Effector CD8-positive, alpha-beta T cell (primary cell): ENCODE measurements at regions not wholly inside any gene's neighbourhood (a gene's known extent, or its start where the extent isn't known, plus 50 kb on each side); places are given as distances from the start of the nearest gene placed in this dataset.
A peak's percentile ranks its signal among the peaks of the same experiment; 100 is the strongest.
"Not testable (repeated sequence)": the region's sequence is repeated elsewhere in the genome, so short reads cannot be mapped to it uniquely, and the experiment has no call there.

Experiments used
- DNase-seq: peaks from one replicate; lab custom pipeline; 2025; lab: John Stamatoyannopoulos, UW

GRCh38 chr4:141290771-141291170, 70.1 kb downstream of the ZNF330 start:
- DNase-seq: no peak

DNA sequence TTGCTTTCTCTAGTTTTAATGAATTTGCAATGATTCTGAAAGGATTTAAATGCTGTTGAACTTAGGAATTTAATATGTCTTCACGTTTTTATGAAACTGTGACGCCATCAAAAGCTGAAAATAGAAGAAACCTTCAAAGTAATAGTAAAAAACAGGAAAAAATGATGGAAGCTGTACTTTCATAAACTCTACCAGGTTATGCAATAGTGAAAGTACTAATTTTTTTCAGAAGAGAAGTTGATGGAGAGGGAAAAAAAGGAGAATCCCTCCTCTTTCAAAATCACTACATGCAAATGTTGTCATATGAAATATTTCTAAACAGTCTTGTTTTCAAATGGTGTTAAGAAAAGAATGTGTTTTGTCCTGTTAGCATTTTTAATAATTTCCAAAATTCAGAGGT, 73.6 kb downstream of the ZNF330 start:
- DNase-seq: no peak

GRCh38 chr4:141301216-141301615, 80.5 kb downstream of the ZNF330 start:
- no peak for DNase-seq

- no peak for DNase-seq
Measured at GRCh38 chr4:141302924-141303323, 82.2 kb downstream of the ZNF330 start.

GRCh38 chr4:141304346-141304745, 83.7 kb downstream of the ZNF330 start:
- DNase-seq: no peak

DNA sequence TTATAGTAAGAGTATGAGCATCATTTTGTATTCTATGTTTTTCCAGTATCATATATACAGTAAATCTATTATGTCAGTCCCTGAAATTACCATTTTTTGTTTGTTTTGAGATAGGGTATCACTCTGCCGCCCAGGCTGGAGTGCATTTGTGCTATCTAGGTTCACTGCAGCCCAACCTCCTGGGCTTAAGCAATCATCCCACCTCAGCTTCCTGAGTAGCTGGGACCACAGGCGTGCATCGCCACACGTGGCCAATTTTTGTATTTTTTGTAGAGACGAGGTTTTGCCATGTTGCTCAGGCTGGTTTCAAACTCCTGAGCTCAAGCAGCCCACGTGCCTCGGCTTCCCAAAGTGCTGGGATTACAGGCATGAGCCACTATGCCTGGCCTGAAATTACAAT, 85.6 kb downstream of the ZNF330 start:
- DNase-seq: no peak

DNA sequence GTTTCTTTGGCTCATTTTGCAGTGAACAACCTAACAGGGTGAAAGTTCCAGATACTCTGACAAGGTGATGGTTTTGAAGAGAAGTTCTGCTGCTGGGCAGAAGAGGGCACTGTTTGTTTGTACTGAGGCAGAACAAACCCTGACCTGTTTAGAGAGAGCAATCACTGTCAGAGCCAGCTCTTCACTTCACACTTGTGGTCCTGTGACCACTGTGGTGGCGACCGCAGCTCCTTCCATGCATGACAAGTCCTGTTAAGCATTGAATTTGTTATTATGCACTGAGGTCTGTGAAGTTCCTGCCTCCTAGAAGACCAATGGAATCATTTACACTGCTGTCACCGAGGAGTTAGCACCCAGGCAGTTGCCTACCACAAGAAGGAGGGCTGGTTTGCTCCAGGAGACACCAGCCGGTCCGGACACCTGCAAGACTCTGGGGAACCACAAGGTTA, 86.6 kb downstream of the ZNF330 start:
- peak; percentile 1 for DNase-seq

DNA sequence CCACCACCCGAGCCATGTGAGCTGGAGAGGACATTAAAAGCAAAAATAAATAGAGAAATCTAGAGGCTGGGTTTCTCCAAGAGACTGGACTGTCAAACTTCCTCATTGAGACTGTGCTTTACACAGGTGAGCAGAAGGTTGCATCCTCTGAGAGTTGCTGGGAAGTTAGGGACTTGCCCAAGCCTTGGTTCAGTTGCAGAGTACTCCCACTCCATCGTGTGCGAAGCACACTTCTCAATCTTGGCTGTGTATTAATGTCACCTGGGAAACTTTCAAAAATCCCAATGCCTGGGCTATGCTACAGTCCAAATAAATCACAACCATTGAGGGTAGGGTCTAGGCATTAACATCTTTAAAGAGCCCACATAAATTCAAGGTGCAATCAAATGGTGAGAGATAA, 89.2 kb downstream of the ZNF330 start:
- no peak for DNase-seq

DNA sequence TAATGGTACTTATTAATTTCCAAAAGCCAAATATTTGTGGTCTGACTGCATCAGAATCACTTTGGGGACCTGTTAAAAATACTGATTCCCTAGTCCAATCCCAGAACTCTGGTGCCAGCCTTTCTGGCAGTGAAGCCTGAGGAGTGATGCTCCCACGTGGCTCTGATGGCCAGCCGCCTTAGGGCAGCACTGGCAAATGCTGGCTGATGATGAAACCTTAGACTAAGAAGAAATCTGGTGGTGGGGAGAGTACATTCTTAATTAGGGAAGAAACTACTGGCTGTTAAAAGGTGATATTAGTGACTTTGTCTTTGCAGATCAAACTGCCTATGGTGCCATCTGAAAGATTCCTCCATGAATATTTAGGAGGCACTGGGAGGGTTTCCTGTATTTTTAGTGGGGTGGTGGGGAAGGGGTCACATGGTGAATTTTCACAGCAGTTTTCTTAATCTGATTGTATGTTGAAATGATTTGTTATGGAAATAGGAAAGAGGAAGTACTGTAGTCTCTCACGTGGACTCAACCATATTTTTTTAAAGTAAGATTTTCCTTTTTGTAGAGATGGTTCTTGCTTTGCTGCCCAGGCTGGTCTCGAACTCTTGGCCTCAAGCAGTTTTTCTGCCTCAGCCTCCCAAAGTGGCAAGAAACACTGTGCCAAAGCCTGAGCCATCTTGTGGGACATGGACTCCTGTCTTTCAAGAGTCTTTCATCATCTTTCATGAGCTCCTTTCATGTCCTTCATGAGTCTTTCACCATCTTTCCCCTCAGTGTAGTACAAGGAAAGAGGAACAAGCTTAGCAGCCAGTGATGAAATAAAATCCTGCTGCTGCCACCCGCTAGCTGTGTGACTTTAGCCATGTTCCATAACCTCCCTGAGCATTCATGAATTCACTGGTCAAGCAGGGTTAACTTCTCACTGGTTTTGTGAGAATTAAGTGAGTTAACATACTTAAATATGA, 90.8 kb downstream of the ZNF330 start:
- no peak for DNase-seq

DNA sequence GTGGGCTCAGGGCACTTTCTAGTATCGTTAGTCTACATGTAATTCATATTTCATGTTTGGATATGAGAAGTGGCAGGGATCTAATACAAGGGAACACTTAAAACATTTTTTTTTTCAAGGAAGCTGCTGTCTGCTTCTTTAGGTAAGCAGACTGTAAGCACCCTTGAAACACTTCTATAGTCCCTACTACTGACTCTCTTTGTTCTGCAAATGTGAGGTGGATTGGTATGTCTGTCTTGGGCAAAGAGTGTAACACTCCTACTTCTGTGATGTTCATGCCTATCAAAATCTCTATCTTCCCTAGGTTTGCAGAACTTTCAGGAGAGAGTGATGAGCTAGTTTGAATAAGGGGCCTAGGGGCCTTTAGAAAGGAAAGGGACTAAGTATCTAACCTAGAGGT, 93.9 kb downstream of the ZNF330 start:
- DNase-seq: no peak

DNA sequence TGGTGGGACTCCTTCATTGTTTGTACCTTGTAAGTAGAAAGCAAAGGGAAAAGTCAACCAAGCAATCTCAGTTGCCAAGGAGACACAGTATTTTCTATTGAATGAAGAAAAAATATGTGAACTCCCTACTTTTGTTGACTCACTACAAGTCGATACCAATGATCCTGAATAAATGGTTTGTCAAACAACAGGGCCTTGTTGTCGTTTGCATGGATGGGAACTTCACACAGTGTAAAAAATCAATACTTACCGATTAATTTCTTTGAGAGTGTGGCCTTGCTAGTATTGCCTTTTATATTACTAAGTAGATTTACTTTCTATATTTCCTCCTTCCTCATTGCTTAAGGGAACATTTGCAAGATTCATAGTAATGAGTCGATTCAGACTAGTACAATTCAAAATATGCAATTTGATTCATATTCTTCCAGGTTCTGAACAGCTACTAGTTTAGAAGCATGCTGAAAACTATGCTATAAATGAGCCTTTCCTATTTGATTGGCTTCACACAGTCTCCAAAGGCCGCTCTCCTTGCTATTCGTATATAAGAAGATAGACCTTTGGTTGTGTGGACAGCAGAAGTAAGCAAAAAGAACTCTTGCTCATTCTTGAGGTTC, 108.0 kb downstream of the ZNF330 start:
- DNase-seq: no peak

GRCh38 chr4:141329174-141329569, 108.5 kb downstream of the ZNF330 start:
- no peak for DNase-seq

DNA sequence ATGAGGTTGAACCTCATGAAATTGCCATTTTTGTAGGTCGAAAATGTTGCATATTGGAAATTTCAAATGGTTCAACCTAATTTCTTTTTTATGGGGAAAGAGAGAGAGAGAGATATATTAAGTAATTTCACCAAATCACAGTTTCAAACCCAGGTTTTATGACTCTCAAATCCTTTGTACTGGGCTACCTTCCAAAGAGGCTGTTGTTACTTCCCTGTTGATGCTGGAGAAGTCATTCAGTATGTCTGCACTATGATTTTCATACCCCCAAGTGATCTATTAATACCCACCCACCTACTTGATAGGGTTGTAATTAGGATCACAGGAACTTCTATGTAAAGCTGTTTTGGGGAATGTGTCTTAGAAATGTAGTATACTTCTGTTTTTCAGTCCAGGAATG, 109.9 kb downstream of the ZNF330 start:
- DNase-seq: no peak

GRCh38 chr4:141331534-141332358, 111.1 kb downstream of the ZNF330 start:
- no peak for DNase-seq

- DNase-seq: not testable (repeated sequence)
Measured at GRCh38 chr4:141332359-141333181, 111.9 kb downstream of the ZNF330 start.

DNA sequence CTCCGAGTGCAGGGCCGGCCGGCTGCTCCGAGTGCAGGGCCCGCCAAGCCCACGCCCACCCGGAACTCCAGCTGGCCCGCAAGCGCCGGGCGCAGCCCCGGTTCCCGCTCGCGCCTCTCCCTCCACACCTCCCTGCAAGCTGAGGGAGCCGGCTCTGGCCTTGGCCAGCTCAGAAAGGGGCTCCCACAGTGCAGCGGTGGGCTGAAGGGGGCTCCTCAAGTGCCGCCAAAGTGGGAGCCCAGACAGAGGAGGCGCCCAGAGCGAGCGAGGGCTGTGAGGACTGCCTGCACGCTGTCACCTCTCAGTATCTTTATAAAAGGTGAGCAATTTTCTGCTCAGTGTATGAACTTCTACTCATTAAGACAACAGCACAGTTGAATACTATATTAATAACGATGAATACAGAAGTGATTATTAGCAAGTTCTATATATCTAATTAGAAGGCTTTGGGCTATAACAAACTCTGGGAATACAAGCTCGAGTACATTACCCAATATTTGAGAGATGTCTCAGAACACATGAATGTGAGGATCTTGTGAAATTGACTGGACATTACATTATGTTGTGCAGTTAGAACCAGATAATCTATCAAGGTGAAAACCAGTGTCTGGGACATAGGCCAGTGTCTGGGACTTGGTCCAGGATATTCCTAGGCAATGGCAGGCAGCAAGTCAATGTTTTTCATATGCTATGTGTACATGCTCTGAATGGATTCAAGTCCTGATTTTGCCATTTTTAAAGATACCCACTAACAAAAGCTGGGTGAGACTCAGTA, 112.9 kb downstream of the ZNF330 start:
- not testable (repeated sequence) for DNase-seq

- DNase-seq: no peak
Measured at GRCh38 chr4:141335166-141335565, 114.5 kb downstream of the ZNF330 start.

DNA sequence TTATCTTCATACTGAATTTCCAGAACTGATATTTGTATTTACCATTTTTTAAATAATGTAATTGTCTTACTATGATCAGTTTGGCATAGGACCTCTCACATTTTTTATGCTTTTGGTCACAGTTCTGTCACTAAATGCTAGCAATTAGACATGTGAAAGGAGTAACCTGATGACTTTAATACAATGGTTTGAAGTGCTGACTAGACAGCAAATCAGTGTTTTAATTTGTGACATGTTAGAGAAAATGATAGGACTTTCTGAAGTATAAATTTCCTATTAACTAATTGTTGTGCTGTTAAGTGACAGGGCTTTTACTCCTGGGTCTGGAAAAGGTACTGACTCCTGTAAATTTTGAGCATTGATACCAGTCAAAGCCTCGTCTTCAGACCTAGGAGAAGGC, 117.5 kb downstream of the ZNF330 start:
- no peak for DNase-seq

DNA sequence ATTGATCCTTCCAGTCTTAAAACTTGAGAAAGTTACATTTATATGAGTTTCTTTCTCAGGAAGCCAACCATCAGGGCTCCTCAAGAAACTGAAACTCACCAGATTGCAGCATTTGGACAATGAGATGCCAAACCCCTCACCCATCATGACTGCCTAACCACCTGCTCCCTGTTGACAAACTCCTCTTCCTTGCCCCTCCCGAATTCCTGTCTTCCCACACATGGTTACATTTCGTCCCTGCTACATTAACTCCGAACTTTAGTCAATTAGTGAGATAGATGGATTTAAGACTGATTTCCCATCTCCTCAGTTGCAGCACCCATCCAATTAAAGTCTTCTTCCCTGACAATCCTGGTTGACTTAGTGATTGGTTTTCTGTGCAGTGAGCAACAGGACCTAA, 118.7 kb downstream of the ZNF330 start:
- DNase-seq: no peak

DNA sequence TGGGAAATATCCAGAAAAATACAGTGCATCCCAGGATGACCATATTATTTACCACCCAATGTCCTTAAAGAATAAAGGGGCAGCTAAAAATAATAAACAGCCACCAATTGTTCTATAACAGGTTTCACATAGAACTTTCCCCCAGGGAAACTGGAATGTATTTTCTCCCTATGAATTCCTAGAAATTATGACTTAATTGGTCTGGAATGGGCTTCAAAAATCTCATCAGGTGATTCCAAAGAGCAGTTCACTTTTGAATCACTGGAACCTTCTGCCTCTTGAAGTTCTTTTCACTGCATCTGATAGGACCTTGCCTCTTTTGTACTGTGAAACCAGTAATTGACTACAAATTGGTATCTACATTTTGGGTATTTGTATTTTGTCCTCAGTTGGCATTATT, 119.3 kb downstream of the ZNF330 start:
- no peak for DNase-seq

DNA sequence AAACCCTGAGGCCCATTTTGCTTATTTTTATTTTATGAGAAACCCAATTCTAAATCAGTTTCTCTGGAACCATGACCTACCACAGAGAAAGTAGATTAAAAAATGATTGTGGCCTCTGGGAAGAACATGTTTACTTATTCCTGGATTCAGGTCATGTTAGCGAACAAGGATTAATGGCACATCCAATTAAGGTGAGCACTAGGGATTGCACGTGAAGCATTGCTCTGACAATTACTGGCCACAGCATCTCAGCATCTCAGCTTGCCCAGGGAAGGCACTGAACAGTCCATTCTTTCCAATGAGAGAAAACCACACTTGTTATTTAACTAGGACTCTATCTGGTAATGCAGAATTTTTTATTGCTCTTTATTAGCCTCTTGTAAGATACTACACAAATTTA, 119.8 kb downstream of the ZNF330 start:
- no peak for DNase-seq
